Stimulated activated CD4-positive, alpha-beta T cell treated with anti-CD3 and anti-CD28 coated beads, Interleukin-4, amount 100 ng/mL, for 48 hours (primary cell): ENCODE measurements at regions not wholly inside any gene's neighbourhood (a gene's known extent, or its start where the extent isn't known, plus 50 kb on each side); places are given as distances from the start of the nearest gene placed in this dataset.
"Not testable (repeated sequence)": the region's sequence is repeated elsewhere in the genome, so short reads cannot be mapped to it uniquely, and the experiment has no call there.

Source experiments
- DNase-seq, 2 donors: peaks; one replicate each; pipeline ENCODE4 v3.0.0-alpha.2; 2020; ENCODE audit warnings: low read depth in 2 of 2

GRCh38 chr3:115388811-115389210 lies 234.5 kb upstream of the GAP43 start:
- DNase-seq = no peak

- no peak for DNase-seq
Observed at GRCh38 chr3:115396801-115397200, 226.5 kb upstream of the GAP43 start.

- no peak for DNase-seq
Observed at GRCh38 chr3:115397433-115397832, 225.9 kb upstream of the GAP43 start.

GRCh38 chr3:115398506-115398905 lies 224.8 kb upstream of the GAP43 start:
- DNase-seq = no peak

- DNase-seq = no peak
Observed at GRCh38 chr3:115399750-115400149, 223.6 kb upstream of the GAP43 start.

GRCh38 chr3:115401298-115401697 lies 222.0 kb upstream of the GAP43 start:
- DNase-seq = no peak

- no peak for DNase-seq
Observed at GRCh38 chr3:115401851-115402501, 221.3 kb upstream of the GAP43 start.

- DNase-seq = no peak
Observed at GRCh38 chr3:115402651-115403050, 220.7 kb upstream of the GAP43 start.

GRCh38 chr3:115403786-115404185 lies 219.5 kb upstream of the GAP43 start:
- DNase-seq = no peak

GRCh38 chr3:115409596-115409995 lies 213.7 kb upstream of the GAP43 start:
- no peak for DNase-seq

GRCh38 chr3:115414610-115415009 lies 208.7 kb upstream of the GAP43 start:
- DNase-seq = not testable (repeated sequence)

GRCh38 chr3:115415246-115415996 lies 207.9 kb upstream of the GAP43 start:
- DNase-seq = no peak

GRCh38 chr3:115418583-115418982 lies 204.7 kb upstream of the GAP43 start:
- no peak for DNase-seq

- DNase-seq = no peak
Observed at GRCh38 chr3:115420086-115420485, 203.2 kb upstream of the GAP43 start.

GRCh38 chr3:115423170-115423569 lies 200.1 kb upstream of the GAP43 start:
- DNase-seq = no peak

- no peak for DNase-seq
Observed at GRCh38 chr3:115428841-115429240, 194.5 kb upstream of the GAP43 start.

- no peak for DNase-seq
Observed at GRCh38 chr3:115436767-115437301, 186.5 kb upstream of the GAP43 start.

GRCh38 chr3:115438799-115439198 lies 184.5 kb upstream of the GAP43 start:
- no peak for DNase-seq

GRCh38 chr3:115445559-115445958 lies 177.8 kb upstream of the GAP43 start:
- DNase-seq = no peak

GRCh38 chr3:115448851-115449250 lies 174.5 kb upstream of the GAP43 start:
- no peak for DNase-seq

GRCh38 chr3:115450036-115450435 lies 173.3 kb upstream of the GAP43 start:
- DNase-seq = no peak

GRCh38 chr3:115464036-115464435 lies 159.3 kb upstream of the GAP43 start:
- no peak for DNase-seq

GRCh38 chr3:115469649-115470048 lies 153.7 kb upstream of the GAP43 start:
- DNase-seq = no peak
